KMS-11 (cell line): ENCODE measurements at regions not wholly inside any gene's neighbourhood (a gene's known extent, or its start where the extent isn't known, plus 50 kb on each side); places are given as distances from the start of the nearest gene placed in this dataset.

Experiments used
- H2AFZ ChIP-seq: fragments of 200-600 bp; sonication (generic); 2 replicates; pipeline ENCODE4 v1.6.1; 2016; ENCODE audit warnings: antibody characterized with exemption, mixed run types, low read depth
- H3K27ac ChIP-seq: fragments of 200-600 bp; sonication (generic); 2 replicates; pipeline ENCODE4 v1.6.1; 2016; ENCODE audit warnings: mild to moderate bottlenecking, mixed run types
- H3K27me3 ChIP-seq: fragments of 200-600 bp; sonication (generic); 2 replicates; pipeline ENCODE4 v1.6.1; 2017; ENCODE audit warnings: mild to moderate bottlenecking, low read depth, mixed run types, moderate library complexity; ENCODE audit not compliant: insufficient read depth
- H3K36me3 ChIP-seq: fragments of 200-600 bp; sonication (generic); 2 replicates; pipeline ENCODE4 v1.6.1; 2017; ENCODE audit warnings: mild to moderate bottlenecking, mixed run types; ENCODE audit not compliant: insufficient read depth
- H3K4me1 ChIP-seq: fragments of 200-600 bp; sonication (generic); 2 replicates; pipeline ENCODE4 v1.6.1; 2016; ENCODE audit warnings: mild to moderate bottlenecking, low read depth, mixed run types; ENCODE audit not compliant: poor library complexity, severe bottlenecking
- H3K4me2 ChIP-seq: fragments of 200-600 bp; sonication (generic); 2 replicates; pipeline ENCODE4 v1.7.0; 2016; ENCODE audit warnings: mild to moderate bottlenecking, mixed run types
- H3K4me3 ChIP-seq: fragments of 200-600 bp; sonication (generic); IDR thresholded peaks from 2 replicates; pipeline ENCODE4 v1.6.1; 2017; ENCODE audit warnings: low read depth, low read length, mixed read lengths; ENCODE audit not compliant: insufficient read depth
- H3K79me2 ChIP-seq: fragments of 200-600 bp; sonication (generic); 2 replicates; pipeline ENCODE4 v1.6.1; 2016; ENCODE audit warnings: low read depth, mixed run types; ENCODE audit not compliant: insufficient read depth
- H3K9ac ChIP-seq: fragments of 200-600 bp; sonication (generic); 2 replicates; pipeline ENCODE4 v1.6.1; 2016; ENCODE audit warnings: mild to moderate bottlenecking, mixed run types
- H4K20me1 ChIP-seq: fragments of 200-600 bp; sonication (generic); 2 replicates; pipeline ENCODE4 v1.6.1; 2016; ENCODE audit warnings: mild to moderate bottlenecking, mixed run types; ENCODE audit not compliant: insufficient read depth
- TF ChIP-seq, protein P1 (sequence below): fragments of 200-600 bp; sonication (generic); conservative IDR thresholded peaks from 2 replicates; pipeline ENCODE4 v1.6.1; 2017; ENCODE audit warnings: low read depth, mild to moderate bottlenecking, antibody characterized with exemption, low read length, moderate library complexity, mixed read lengths

DNA sequence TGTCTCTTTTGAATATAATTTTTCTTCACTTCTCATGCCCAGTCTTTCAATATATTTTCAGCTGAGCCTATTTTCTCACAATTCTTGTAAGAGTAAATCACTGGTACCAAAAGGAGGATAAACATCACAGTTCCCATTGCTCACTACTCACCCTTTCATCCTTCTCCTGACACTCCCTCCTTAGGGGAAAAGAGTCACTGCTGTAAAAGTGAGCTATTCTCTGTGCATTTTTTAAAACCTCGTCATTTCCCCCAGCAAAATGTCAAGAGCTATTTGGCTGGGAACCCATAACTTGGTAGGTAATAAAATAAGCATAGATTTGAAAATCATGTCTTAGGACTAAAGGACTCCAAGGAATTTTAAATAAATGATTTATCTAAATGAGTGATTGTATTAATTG is 340.1 kb upstream of the GYPC start:
- H3K4me2 ChIP-seq = no peak overlapping the region
- H3K36me3 ChIP-seq = no peaks in the 10 kb centered on the region
- no peak overlapping the region for H3K4me3 ChIP-seq
- no peaks in the 10 kb centered on the region for H3K79me2 ChIP-seq
- no peaks in the 10 kb centered on the region for H4K20me1 ChIP-seq
- no peaks in the 10 kb centered on the region for H3K27me3 ChIP-seq
- no peak overlapping the region for H3K27ac ChIP-seq
- H3K4me1 ChIP-seq = no peaks in the 10 kb centered on the region
- H2AFZ ChIP-seq = no peak overlapping the region
- no peak overlapping the region for H3K9ac ChIP-seq
- TF ChIP-seq, protein P1, sequence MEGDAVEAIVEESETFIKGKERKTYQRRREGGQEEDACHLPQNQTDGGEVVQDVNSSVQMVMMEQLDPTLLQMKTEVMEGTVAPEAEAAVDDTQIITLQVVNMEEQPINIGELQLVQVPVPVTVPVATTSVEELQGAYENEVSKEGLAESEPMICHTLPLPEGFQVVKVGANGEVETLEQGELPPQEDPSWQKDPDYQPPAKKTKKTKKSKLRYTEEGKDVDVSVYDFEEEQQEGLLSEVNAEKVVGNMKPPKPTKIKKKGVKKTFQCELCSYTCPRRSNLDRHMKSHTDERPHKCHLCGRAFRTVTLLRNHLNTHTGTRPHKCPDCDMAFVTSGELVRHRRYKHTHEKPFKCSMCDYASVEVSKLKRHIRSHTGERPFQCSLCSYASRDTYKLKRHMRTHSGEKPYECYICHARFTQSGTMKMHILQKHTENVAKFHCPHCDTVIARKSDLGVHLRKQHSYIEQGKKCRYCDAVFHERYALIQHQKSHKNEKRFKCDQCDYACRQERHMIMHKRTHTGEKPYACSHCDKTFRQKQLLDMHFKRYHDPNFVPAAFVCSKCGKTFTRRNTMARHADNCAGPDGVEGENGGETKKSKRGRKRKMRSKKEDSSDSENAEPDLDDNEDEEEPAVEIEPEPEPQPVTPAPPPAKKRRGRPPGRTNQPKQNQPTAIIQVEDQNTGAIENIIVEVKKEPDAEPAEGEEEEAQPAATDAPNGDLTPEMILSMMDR = no peak

DNA sequence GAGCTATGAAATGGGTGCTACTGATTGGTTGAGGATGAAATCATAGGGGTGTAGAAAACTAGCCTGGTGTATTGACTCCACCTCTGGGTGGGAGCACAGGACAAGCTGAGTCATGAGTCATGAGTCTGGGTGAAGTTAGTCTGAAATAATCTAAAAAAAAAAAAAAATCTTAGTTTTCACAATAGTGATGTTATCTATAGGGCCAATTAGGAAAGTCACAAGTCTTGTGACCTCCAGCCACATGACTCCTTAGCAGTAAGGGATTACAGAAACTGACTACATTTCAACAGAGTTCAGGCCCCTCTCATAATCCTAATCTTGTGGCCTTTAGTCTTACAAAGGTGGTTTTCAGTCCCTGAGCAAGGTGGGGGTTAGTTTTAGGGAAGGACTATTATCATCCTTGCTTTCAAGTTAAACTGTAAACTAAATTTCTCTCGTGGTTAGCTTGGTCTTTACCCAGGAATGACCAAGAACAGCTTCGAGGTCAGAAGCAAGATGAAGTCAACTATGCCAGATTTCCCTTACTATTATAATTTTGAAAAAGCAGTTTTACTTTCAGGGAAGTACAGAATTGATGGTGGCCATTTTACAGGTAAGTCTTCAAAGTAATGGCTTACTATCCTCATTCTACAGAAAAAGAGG is 338.0 kb upstream of the GYPC start:
- Histone ChIP-seq H2AFZ (no peak overlapping the region; the same call in 1 of the 2 replicates), H3K4me2 (no peak overlapping the region), H3K27me3 (no peaks in the 10 kb centered on the region), H3K4me1 (no peaks in the 10 kb centered on the region), H3K27ac (no peak overlapping the region), H3K9ac (no peak overlapping the region), H3K4me3 (no peak overlapping the region), H4K20me1 (no peaks in the 10 kb centered on the region), H3K79me2 (no peaks in the 10 kb centered on the region), H3K36me3 (no peaks in the 10 kb centered on the region)
- TF ChIP-seq, protein P1 = no peak

DNA sequence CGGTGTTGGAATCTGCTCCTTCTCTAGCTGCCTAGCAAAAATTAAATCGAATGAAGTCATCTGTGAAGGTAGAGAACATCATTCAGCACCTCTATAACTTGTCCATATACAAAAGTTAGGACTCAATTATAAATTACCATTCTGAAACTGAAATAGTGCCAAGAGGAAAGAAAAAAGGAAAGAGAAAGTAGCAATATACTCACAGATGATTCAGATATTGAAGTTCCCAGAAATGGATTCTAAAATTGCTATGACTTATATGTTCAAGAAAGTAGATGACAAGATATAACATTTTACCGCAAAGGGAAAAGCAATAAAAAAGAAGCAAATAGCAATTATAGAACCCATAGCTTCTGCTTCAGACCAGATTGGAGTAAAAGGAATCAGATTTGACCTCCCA is 333.6 kb upstream of the GYPC start:
- no peaks in the 10 kb centered on the region for H3K27me3 ChIP-seq
- TF ChIP-seq, protein P1 = no peak

DNA sequence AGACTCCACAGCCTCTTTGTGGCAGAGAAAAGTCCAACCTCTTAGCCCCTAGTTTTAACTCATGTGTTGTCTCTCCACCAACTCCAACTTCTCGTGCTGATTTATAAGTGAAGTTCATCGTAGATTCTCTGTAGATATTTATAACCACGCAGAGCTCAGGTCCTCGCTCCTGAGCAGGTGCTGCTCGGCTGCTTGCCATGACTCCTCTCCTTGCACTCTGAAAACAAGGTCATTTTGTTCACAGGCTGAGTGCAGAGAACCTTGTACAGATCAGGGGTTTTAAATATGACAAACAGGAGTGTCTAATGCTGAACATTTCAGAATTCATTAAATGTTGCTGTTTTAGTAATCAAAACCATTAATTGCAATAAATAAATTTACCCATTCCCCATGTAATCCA is 330.8 kb upstream of the GYPC start:
- Histone ChIP-seq H3K9ac (no peak overlapping the region), H3K36me3 (no peaks in the 10 kb centered on the region), H3K4me3 (no peak overlapping the region), H3K4me1 (no peaks in the 10 kb centered on the region), H4K20me1 (no peaks in the 10 kb centered on the region), H3K4me2 (no peak overlapping the region), H3K79me2 (no peaks in the 10 kb centered on the region), H2AFZ (no peak overlapping the region), H3K27ac (no peak overlapping the region), H3K27me3 (no peaks in the 10 kb centered on the region)
- TF ChIP-seq, protein P1 = no peak

More for the DNA sequence above, 333.6 kb upstream of the GYPC start:
- H2AFZ ChIP-seq = no peak overlapping the region
- no peaks in the 10 kb centered on the region for H3K36me3 ChIP-seq
- H3K4me1 ChIP-seq = no peaks in the 10 kb centered on the region
- H3K4me2 ChIP-seq = no peak overlapping the region
- H3K79me2 ChIP-seq = no peaks in the 10 kb centered on the region
- no peak overlapping the region for H3K27ac ChIP-seq
- no peak overlapping the region for H3K9ac ChIP-seq
- no peak overlapping the region for H3K4me3 ChIP-seq
- no peaks in the 10 kb centered on the region for H4K20me1 ChIP-seq
